ENCODE measurements at regions not wholly inside any gene's neighbourhood (a gene's known extent, or its start where the extent isn't known, plus 50 kb on each side); places are given as distances from the start of the nearest gene placed in this dataset.

- in situ Hi-C loops (cut with MboI; ENCODE audit: low sequenced_read_pairs in 4 of 4), result no loop called here
- H3K27me3 ChIP-seq, result no peaks in the 10 kb centered on the region
Measured at GRCh38 chr11:111168871-111169270, 76.7 kb upstream of the POU2AF2 start.

GRCh38 chr11:111167666-111168065, 77.9 kb upstream of the POU2AF2 start:
- no peak overlapping the region for H3K27ac ChIP-seq
- in situ Hi-C loops (cut with MboI; ENCODE audit: low sequenced_read_pairs in 4 of 4) (no loop called here), intact Hi-C loops (cut with DNase I; ENCODE audit: low total_unique reads) (no loop called here)
- H3K36me3 ChIP-seq, result no peaks in the 10 kb centered on the region
- H3K4me1 ChIP-seq, result no peaks in the 10 kb centered on the region
- TF ChIP-seq POLR2A (IDR thresholded peaks at IDR 0.05) (no peak), CTCF (IDR thresholded peaks at IDR 0.05 in 4 of 5, conservative IDR thresholded peaks at IDR 0.05 in 1 of 5) (no peak)
- H3K9me3 ChIP-seq, result no peaks in the 10 kb centered on the region
- no peak overlapping the region for H3K4me3 ChIP-seq
- no peak for DNase-seq
- H3K27me3 ChIP-seq, result no peaks in the 10 kb centered on the region
- no peak for ATAC-seq

More at GRCh38 chr11:111168871-111169270, 76.7 kb upstream of the POU2AF2 start:
- Histone ChIP-seq H3K27ac (no peak overlapping the region), H3K4me3 (no peak overlapping the region), H3K4me1 (no peaks in the 10 kb centered on the region), H3K36me3 (no peaks in the 10 kb centered on the region), H3K9me3 (no peaks in the 10 kb centered on the region)
- DNase-seq (no peak), ATAC-seq (no peak)
- intact Hi-C loops (cut with DNase I; ENCODE audit: low total_unique reads), result no loop called here
- TF ChIP-seq POLR2A (IDR thresholded peaks at IDR 0.05), result no peak
- TF ChIP-seq CTCF (IDR thresholded peaks at IDR 0.05 in 4 of 5, conservative IDR thresholded peaks at IDR 0.05 in 1 of 5), result no peak

DNA sequence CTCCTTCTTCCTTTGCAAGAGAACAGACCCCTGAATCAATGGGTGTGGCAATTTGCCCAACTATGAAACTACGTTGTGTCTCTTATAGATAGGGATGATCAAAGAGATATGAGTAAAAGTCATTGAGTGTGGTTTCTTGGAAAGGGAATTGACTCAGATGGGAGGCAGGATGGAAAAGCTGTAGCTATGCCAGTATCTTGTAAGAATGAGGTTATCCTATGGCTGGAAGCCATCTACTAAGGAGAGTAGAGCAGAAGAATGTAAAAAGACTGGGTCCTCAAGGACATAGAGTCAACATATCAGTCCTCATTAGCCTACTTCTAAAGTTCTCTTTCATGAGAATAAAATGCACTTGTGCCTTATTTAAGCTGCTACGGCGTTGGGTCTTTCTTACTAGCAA, 78.9 kb upstream of the POU2AF2 start:
- TF ChIP-seq POLR2A (IDR thresholded peaks at IDR 0.05) (no peak), CTCF (IDR thresholded peaks at IDR 0.05 in 4 of 5, conservative IDR thresholded peaks at IDR 0.05 in 1 of 5) (no peak)
- DNase-seq (no peak), ATAC-seq (no peak)
- Histone ChIP-seq H3K9me3 (no peaks in the 10 kb centered on the region), H3K27me3 (no peaks in the 10 kb centered on the region), H3K36me3 (no peaks in the 10 kb centered on the region), H3K4me3 (no peak overlapping the region), H3K27ac (no peak overlapping the region), H3K4me1 (no peaks in the 10 kb centered on the region)
- in situ Hi-C loops (cut with MboI; ENCODE audit: low sequenced_read_pairs in 4 of 4) (no loop called here), intact Hi-C loops (cut with DNase I; ENCODE audit: low total_unique reads) (no loop called here)

DNA sequence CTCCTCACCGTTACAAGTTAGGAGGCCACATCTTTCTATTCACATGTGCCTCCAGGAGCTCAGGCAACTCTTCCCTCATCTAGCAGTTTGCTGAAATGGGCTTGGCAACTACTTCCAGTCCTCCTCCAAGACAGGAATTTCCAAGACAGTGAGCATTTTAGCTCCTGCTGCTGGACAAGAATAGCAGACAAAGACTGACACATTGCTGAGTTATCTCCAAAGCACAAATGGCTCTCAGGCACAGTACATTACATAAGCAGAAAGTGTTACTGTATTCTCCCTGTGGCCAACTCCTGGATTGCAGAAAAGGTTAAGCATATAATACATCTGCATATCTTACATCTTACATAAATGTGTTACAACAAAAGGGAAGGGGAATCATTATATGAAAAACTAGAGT, 83.2 kb upstream of the POU2AF2 start:
- H3K27me3 ChIP-seq, result no peaks in the 10 kb centered on the region
- DNase-seq, result no peak
- H3K9me3 ChIP-seq, result no peaks in the 10 kb centered on the region
- no peaks in the 10 kb centered on the region for H3K36me3 ChIP-seq
- intact Hi-C loops (cut with DNase I; ENCODE audit: low total_unique reads) (no loop called here), in situ Hi-C loops (cut with MboI; ENCODE audit: low sequenced_read_pairs in 4 of 4) (no loop called here)
- no peak for TF ChIP-seq CTCF (IDR thresholded peaks at IDR 0.05 in 4 of 5, conservative IDR thresholded peaks at IDR 0.05 in 1 of 5)
- no peak overlapping the region for H3K4me3 ChIP-seq
- ATAC-seq, result no peak
- no peaks in the 10 kb centered on the region for H3K4me1 ChIP-seq
- no peak overlapping the region for H3K27ac ChIP-seq

GRCh38 chr11:111157571-111157970, 88.0 kb upstream of the POU2AF2 start:
- Histone ChIP-seq H3K36me3 (no peaks in the 10 kb centered on the region), H3K9me3 (no peaks in the 10 kb centered on the region), H3K4me1 (no peaks in the 10 kb centered on the region), H3K27me3 (no peaks in the 10 kb centered on the region), H3K4me3 (no peak overlapping the region), H3K27ac (no peak overlapping the region)
- DNase-seq, result no peak
- no peak for ATAC-seq
- in situ Hi-C loops (cut with MboI; ENCODE audit: low sequenced_read_pairs in 4 of 4) (no loop called here), intact Hi-C loops (cut with DNase I; ENCODE audit: low total_unique reads) (no loop called here)
- TF ChIP-seq CTCF (IDR thresholded peaks at IDR 0.05 in 4 of 5, conservative IDR thresholded peaks at IDR 0.05 in 1 of 5) (no peak), POLR2A (IDR thresholded peaks at IDR 0.05) (no peak)
